ENCODE measurements at regions not wholly inside any gene's neighbourhood (a gene's known extent, or its start where the extent isn't known, plus 50 kb on each side); places are given as distances from the start of the nearest gene placed in this dataset.
"Not testable (repeated sequence)": the region's sequence is repeated elsewhere in the genome, so short reads cannot be mapped to it uniquely, and the experiment has no call there.

DNA sequence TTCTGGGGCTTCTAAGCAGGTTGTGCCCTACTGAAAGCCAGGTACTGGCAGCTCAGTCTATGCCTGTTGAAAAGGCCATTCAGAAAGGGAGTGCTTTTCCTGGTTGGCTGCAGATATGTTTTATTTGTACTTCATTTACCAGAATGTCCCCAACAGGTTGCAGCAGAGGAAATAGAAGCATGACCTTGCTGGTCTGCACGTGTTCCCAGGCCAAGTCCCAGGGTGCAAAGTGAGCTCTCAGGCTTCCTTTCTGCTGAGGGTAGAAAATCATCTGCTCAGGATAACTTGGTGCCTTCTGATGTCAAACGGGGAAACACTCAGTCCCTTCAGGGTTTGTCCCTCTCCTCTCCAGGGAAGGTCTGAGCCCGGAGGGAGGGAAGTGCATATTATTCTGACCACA, 356.4 kb downstream of the BCL11B start:
- DNase-seq = no peak

DNA sequence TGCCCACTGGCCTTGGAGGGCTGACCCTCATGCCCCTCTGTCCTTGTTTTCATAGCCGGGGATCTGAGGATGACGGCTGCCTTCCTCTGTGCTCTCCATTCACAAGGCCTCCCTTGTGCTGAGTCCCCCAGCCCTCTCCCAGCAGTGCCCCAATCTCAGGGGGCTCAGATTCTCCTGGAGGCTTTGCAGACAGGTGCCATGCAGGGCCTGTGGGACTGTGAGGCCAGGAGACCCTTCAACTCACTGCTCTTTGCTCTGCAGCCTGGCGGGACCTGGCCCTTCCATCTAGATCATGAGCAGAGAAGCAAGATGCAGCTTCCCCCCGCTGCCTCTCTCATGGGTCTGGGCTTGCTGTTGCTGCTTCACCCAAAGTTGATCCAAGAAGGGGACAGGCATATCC, 356.0 kb downstream of the BCL11B start:
- DNase-seq = no peak

DNA sequence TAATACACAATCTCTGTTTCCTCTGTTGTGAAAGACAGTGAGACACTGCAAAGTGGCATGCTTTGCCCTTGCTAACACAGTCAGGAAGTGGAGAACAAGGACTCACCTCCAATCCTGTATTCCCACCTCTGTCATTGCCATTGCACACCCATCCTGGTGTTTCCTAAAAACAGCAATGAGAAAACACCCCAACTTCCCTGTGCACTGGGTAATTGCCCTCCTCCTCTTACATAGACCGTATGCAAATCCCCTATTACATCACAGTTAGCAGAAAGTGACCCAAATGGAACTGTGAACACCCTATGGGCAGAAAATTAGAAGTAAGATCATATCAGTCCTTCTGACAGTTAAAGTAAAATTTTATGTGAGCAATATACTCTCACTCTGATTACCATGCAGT, 355.5 kb downstream of the BCL11B start:
- no peak for DNase-seq

DNA sequence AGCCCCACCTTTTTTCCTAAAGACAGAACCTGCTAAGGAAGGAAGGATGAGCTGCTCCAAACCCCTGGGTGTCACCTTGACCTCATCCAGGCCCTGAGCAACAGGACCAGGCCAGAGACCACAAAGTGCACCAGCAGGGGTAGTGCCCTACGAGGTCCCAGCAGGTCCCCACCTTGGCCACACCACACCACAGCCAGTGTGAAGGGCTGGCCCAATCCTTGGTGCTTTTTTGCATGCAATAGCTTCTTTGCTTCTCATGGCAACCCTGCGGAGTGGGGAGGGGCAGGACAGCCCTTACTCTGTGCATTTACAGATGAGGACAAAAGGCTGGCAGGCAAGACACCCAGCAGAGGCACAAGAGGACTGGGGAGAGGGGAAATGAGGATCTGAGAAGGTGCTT, 352.6 kb downstream of the BCL11B start:
- no peak for DNase-seq

DNA sequence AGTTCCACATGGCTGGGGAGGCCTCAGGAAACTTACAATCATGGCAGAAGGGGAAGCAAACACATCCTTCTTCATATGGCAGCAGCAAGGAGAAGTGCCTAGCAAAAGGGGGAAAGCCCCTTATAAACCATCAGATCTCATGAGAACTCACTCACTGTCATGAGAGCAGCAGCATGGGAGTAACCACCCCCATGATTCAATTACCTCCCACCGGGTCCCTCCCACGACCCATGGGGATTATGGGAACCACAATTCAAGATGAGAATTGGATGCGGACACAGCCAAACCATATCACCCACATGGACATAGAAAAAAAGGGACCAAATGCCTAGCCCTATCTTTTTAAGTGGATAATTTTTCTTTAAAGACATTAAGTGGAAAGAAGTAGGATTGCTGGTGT, 350.7 kb downstream of the BCL11B start:
- not testable (repeated sequence) for DNase-seq

DNA sequence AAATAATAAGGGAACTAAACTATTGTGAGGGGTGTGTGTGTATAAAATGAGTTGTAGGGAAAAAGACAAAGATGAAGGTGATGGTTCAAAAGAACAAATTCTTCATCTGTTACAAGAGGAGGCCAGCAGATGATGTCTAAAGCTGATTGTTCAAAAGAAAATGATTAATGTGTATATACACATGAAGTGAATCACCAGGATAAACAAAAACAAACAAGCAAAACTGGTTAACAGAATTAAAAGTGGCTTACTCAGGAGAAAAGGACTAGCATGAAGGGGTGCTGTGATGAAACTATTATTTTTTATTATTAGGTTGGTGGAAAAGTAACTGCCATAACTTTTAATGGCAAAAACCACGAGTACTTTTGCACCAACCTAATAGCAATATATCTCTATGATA, 348.4 kb downstream of the BCL11B start:
- DNase-seq = no peak

DNA sequence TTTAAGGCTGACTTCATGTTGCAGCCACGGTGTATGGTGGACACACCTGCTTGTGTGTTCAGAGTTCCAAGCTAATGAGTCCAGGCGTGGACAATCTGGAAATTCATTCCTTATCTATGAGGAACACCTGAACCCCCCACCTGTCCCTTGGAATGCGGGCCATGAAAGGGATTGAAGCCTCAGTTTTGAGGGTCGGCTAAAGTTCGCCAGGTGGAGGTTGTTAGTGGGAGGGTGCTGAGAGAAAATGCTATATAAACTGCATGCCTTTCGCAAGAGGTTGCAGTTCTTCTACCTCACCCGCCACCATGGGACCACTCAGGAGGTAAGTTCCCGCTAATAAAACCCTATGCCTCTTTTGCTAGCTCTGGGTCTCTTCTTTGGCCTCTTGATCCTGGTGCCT, 348.0 kb downstream of the BCL11B start:
- no peak for DNase-seq

DNA sequence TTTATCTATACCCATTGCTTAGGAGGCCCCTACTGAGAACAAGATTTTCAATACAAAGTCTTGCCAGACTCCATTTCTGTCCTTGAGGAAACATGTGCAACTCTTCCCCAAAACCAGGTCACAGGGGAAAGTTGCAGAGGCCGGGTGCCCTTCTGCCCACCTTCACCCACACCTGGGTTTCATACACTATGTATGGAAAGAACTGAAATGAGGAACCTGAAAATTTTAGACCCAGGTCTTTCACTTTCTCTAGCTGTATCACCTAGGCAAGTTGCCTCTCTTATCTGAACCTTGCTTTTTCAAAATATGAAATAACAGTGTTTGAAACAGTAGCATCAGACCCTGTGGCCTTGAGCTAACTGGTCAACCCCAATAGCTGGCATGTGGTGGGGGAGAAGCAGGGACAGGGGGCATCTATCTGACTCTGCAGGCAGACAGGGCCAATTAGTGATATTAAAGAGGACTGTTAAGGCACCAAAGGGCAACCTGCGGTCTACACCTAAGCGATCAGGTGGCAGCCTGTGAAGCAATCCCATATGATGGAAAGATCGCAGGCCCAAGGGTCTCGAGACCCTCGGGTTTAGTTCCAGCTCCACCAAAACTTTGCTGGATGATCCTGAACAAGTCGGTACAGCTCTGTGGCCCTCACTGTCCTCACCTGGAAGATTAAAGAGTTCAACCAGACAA, 346.5 kb downstream of the BCL11B start:
- no peak for DNase-seq

DNA sequence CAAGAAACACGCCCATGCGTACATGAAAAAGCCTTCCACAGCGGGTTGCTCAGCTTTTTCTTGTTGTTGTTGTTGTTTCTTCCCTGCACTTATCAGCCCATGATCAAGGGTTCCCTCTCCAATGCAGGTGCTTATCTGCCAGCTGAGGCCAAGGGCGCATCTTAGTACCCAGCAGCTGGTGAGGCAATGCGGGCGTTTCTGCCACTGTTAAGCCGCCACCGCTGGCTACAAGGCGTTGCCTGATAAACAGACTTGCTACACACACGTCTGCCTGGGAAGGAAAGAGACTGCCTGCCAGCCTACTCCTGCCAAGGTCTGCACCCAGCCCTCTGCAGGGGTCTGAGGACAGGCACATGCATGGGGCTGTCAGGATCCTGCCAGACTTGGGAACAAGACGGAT, 345.9 kb downstream of the BCL11B start:
- no peak for DNase-seq

DNA sequence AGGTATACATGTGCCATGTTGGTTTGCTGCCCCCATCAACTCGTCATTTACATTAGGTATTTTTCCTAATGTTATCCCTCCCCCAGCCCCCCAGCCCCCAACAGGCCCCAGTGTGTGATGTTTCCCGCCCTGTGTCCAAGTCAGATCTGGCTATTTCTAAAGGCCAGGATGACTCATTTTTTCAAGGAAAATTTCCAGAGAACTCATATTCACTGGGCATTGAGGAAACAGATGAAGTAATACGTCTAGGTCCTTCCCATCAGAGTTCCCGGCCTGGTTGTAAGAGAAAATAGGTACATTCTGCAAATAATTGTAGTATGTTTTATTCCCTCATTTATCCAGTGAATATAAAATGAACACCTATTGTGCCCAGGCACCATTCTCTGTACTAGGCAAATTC, 345.2 kb downstream of the BCL11B start:
- DNase-seq = no peak

DNA sequence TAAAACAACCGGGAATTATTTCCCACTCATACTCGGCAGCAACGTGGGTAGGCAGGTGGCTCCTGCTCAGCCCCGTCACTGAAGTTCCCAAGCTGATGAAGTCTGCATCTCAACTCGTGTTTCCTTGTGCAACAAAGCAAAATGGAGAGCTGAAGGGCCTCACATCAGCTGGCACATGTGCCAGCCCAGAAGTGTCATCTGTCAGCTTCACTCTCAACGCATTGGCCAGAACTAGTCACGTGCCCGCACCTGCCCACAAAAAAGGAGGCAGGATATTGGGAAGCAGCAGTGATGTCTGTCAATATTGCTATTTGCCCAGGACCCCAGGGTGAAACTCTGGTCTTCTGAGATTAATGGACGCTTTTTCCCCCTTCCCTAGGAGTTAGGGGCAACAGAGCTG, 344.0 kb downstream of the BCL11B start:
- DNase-seq = no peak

DNA sequence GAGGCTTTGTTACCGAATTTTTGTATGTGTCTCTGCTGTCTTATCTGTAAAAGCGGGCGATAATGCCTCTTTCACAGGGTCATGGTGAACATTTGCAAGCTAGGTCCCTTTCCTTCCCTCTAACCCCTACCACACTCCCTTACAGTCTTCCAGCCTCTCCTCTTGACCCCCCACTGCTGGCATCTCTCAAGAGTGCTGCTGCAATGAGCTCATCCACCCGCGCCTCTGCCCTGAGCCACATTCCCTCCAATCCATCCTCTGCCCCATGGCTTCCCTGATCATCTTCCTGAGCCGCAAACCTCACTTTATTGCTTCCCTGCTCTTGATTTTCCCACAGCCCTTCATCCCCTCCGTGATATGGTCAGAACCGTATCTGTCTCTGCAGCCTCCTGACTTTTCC, 343.6 kb downstream of the BCL11B start:
- DNase-seq = no peak

DNA sequence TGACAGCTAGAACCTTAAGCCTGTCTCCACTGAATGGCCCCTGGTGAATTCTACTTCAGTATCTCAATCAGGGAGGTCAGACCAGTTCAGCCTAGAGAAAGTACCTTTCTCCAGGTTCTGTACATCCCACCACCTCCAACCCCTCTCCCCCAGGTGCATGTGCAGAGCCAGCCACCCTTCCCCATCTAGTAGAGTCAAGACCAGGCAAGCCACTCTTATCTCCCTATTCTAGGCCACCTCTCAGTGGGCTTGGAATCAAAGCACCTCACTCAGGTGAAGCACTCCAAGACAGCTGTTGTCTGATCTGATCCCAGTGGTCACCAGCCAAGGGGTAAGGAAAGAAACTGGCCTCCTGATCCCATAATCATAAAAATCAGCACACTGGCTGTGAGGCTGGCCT, 340.9 kb downstream of the BCL11B start:
- DNase-seq = no peak

DNA sequence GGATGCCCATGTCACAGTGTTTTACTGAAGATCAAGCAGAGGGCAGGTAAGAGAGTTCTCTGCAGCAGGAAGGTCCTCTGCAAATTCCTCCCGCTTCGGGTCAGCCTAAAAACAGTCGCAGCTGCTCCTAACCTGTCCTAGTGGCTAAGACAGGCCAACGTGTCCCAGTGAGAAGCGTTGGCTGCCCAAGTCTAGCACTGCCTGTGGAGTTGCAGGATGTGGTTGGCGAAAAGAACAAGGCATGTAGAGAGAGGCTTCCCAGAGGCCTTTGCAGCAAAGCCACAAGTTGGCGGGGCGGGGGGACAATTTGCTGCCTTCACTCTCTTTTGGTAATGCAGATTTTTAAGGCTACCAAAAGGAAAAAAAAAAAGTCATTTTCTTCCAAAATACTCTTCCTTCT, 340.1 kb downstream of the BCL11B start:
- no peak for DNase-seq

DNA sequence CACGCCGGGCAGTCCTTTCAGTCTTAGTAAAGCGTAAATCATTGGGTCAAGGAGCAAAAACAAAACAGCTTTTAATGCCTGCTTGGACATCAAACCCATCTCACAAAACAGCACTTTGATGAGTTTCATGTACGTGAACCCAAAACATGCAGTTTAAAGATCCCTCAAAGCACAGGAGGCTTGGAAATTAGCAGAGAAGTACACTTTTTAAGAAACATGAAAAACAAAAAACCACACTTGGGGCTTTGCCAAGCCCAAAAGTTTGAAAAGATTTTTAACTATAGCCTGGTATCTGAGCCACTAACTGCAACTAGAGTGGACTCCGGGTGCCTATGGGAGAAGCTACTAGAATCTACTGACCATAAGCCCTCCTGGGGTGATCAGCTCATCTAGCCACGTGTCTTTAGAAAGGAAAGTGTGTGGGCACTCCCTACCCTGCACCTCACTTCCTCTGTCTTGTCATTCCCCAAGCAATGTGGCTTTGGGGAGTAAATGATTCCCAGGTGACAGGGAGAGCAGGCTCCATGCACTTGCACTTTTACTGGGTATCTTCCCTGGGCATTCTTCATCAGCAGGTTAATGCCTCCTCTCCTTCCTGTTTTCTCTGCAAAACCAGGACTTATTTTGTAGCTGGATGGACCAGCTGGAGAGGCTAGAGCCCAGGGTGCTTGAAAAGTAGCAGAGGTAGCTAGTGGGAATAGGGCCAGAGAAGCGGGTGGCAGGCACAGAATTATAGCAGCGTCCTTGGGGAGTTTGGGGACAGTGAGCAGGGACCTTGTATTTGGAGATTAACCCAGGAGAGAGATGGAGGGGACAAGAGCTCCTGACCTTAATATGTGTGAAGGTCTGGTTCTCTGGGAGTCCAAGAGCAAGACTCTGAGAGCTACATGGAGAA, 339.3 kb downstream of the BCL11B start:
- no peak for DNase-seq

DNA sequence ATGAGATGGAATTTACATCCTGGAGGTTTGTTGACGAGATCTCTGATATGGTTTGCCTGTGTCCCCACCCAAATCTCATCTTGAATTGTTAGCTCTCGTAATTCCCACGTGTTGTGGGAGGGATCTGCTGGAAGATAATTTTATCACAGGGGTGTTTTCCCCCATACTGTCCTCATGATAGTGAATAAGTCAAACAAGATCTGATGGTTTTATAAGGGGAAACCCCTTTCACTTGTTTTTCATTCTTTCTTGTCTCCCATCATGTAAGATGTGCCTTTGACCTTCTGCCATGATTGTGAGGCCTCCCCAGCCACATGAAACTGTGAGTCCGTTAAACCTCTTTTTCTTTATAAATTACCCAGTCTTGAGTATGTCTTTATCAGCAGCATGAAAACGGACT, 337.4 kb downstream of the BCL11B start:
- DNase-seq = not testable (repeated sequence)

DNA sequence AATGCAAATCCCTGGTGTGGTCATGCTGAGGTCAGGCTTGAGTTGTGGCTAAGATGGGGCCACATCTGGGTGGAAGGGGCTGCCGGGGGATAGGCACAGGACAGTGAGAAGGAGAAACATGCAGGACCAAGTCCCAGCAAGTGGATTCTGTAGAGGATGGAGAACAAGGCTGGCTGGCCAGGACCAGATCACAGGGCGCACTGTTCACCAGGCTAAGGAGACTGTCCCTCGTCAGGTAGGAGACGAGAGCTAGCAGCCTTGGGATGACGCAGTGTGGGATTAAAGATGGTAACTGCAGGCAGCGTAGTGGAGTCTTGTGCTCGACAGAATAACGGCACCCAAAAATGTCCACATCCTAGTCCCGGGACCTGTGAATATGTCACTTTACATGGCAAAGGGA, 336.1 kb downstream of the BCL11B start:
- no peak for DNase-seq

DNA sequence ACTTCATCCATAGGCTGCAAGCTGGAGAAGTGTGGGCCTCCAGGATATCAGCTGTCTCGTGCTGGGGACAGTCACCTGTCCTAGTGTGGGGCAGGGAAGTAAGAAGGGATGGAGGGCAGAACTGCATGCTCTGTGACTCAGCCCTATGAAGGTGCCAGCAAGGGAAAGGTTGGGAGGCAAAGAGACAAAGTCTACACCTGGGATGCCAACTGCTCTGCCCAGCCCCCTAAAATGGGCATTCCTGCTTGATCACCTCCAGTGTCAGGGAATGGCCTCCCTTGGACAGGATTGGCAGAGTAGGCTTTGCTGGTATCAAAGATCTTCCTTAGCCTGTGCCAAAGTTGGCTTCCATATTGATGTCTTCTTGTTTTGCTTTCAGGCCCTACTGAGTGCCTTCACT, 335.0 kb downstream of the BCL11B start:
- DNase-seq = no peak

DNA sequence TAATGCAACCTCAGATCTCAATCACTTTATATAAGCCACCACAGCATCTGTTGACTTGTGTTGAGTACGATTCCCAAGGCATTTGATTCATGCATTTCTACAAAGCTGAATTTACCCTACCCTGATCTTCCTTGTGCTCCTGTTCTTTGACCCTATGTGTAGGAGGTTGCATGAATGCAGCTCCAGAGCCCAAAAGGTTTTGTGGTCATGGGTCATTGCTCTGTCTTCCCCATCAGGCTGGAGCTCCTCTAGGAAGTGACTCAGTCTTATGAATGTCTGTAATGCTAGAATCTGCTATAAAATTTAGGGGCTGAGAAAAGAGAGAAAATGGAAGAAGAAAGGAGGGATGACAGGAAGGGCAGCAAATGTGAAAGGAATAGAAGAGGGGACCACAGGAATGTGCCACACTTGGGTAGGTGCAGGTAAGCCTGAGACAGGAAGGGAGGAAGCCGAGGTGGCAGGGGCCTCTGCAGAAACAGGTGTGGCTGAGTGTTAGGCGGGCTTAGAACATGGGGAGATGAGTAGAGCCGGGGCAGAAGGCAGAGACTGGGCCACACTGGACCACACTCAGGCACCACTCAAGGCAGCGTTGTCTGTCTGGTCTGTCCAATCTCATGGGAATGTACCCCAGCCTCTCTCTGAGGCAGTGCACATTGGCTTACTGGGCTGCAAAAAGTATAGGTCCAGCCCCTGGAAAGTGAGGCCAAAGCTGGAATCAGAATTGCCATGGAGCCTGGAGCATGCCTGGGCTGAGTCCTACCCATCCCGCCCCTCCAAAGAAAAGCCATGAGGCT, 334.1 kb downstream of the BCL11B start:
- no peak for DNase-seq

DNA sequence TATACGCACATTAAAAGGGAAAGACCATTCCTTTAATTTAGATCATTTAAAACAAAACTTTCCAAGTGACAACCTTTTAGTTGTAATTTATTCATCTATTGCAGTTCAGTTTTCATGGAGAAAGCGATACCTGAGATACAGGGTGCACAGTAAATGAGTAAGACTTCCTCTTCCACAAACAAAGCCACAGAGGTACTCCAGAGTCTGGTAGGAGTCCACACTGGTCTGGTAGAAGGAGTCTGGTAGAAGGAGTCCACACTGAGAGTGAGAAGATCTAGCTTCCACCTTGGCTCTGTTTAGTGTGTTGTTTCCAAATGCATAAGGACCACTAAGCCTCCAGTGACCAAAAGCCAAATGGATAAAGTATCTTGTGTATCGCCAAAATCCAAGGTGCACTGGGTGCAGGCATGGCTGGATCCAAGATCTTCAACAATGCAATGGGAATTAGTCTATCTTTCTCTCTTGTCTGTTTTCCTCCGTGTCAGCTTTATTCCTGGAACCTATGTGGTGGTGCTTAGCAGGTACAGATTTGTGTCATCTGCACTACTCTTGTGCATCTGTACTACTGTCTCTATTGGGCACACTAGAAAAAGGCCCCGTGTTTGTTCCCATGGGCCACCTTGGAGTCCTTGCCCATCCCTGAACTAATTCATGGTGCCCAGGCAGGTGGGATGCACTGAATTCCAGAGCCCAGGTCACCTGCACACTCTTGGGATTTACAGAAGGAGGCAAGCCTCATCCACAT, 331.1 kb downstream of the BCL11B start:
- no peak for DNase-seq

DNA sequence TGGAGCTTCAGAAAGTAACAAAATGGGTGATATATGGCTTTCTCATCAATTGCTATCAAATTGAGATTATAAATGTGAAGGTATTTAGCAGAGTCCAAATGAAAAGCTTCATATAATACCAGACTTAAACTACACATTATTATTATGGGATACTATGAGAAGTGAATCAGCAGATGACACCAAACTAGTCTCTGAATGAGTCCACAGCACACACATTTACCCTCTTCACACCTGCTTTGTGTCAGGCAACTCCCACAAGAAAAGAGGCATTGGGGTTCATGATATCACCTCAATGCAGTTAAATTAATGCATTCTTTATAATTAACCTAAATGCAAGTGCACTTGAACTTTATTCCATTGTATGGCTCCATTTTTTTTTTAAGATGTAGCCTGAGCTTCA, 330.5 kb downstream of the BCL11B start:
- no peak for DNase-seq

DNA sequence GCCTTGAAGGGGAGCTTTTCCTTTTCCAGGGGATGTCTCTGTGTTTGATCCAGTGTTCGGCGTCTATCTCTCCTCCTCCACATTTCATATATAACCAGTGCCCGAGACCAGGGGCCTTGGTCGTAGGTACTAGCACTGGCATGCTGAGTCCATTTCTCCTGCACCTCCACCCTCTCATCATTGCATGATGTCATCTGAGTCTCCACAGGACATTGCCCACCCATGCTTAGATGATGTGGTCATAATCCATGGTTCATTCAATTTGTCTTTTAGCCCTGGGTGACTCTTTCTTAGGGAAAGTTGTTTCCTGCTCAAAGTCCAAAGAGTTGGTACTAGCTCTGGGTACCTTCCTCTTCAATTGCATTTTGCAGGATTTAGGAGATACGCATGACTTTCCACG, 328.1 kb downstream of the BCL11B start:
- DNase-seq = no peak

DNA sequence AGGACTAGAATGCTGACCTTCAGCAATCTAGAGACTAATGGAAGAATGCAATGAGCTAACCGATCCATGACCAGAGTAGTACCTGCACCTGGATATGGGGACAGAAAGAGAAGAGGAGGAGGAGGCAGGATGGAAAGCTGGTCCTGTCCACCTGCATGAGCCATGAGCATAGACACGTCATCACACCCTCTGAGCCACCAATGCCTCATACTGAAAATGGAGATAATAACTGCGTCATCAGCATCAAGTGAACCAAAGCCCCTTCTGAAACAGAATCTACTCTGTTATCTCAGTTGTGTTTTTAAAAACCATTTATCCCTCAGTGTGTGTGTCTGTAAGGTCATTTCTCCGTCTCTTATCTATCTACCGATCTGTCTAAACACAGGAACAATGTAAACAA, 327.0 kb downstream of the BCL11B start:
- DNase-seq = no peak
